PC-9 (cell line): ENCODE measurements at regions not wholly inside any gene's neighbourhood (a gene's known extent, or its start where the extent isn't known, plus 50 kb on each side); places are given as distances from the start of the nearest gene placed in this dataset.

ENCODE experiments used
- EZH2 ChIP-seq: fragments of 200-600 bp; sonication (generic); IDR thresholded peaks from 2 replicates; pipeline ENCODE4 v1.8.0; 2017; ENCODE audit warnings: antibody characterized with exemption, low read depth
- TF ChIP-seq, protein P1 (sequence below): fragments of 200-600 bp; sonication (generic); conservative IDR thresholded peaks from 2 replicates; pipeline ENCODE4 v1.6.1; 2017; ENCODE audit warnings: mixed run types, antibody characterized with exemption, mild to moderate bottlenecking, moderate library complexity

DNA sequence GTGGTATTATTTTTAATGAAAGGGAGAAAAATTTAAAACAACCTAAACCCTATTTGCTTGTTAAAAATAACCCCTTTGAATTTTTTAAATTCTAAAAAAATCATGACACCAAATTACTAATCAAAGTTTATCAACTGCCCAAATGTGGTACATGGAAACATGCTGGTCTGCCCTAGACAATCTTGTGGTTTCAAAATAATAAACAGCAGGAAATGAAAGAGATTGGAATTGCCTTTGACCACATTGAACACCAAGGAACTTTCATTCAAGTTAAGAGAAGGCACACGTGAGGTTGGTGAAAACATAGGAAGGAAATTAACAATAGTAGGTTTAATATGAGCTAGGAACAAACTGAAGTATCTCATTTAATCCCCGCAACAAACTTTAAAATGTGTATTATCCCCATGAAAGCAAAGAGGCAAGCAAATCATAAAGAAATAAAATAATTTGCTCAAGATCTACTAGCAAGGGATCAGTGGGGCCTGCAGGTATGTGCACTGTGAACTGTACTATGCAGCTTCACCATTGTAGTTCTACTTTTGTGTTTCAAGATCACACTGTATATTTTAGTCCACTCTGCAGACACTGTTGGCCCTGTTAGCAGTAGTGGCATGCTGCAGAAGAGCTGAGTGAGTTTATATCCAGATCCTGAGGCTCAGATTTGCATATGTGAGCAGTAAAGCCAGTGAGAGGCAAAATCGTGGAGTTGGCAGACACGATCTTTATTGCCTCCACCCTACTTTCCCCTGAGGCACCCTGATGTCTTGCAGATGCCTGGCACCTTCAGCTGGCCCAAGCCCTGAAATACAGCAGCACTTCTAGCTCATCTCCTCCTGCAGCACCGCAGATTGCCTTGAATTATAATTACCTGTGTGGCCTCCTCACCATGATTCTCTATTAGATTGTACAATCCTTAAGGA lies 157.8 kb upstream of the TENT5A start:
- TF ChIP-seq, protein P1, sequence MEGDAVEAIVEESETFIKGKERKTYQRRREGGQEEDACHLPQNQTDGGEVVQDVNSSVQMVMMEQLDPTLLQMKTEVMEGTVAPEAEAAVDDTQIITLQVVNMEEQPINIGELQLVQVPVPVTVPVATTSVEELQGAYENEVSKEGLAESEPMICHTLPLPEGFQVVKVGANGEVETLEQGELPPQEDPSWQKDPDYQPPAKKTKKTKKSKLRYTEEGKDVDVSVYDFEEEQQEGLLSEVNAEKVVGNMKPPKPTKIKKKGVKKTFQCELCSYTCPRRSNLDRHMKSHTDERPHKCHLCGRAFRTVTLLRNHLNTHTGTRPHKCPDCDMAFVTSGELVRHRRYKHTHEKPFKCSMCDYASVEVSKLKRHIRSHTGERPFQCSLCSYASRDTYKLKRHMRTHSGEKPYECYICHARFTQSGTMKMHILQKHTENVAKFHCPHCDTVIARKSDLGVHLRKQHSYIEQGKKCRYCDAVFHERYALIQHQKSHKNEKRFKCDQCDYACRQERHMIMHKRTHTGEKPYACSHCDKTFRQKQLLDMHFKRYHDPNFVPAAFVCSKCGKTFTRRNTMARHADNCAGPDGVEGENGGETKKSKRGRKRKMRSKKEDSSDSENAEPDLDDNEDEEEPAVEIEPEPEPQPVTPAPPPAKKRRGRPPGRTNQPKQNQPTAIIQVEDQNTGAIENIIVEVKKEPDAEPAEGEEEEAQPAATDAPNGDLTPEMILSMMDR, result no peak
- TF ChIP-seq EZH2, result no peak
